Heart right ventricle (tissue), 16 donors: ENCODE measurements at regions not wholly inside any gene's neighbourhood (a gene's known extent, or its start where the extent isn't known, plus 50 kb on each side); places are given as distances from the start of the nearest gene placed in this dataset.

Experiments used
- ATAC-seq, 8 donors: fragments of 200-7000 bp; cut with Tn5 transposase; one replicate each; pipeline ENCODE4 v1.9.1; 2020; ENCODE audit warnings: mild to moderate bottlenecking in 8 of 8, moderate library complexity in 8 of 8, moderate number of reproducible peaks in 1 of 8
- DNase-seq, 2 donors: peaks; one replicate each; pipeline ENCODE4 v3.0.0-alpha.2; 2020
- H3K27ac ChIP-seq, 10 donors: fragments of 200-600 bp; sonication (generic) in 2 of 10; one replicate each; pipeline versions ENCODE4 v1.5.0 to v1.8.0; 2020 to 2022; ENCODE audit warnings: mild to moderate bottlenecking in 3 of 10
- H3K27me3 ChIP-seq, 7 donors: fragments of 200-600 bp; one replicate each; pipeline ENCODE4 v1.8.0; 2021 to 2022; ENCODE audit warnings: mild to moderate bottlenecking in 2 of 7
- H3K36me3 ChIP-seq, 9 donors: fragments of 200-600 bp; sonication (generic) in 1 of 9; one replicate each; pipeline versions ENCODE4 v1.5.0 to v1.8.0; 2020 to 2022; ENCODE audit warnings: mild to moderate bottlenecking in 2 of 9
- H3K4me1 ChIP-seq, 9 donors: fragments of 200-600 bp; sonication (generic) in 1 of 9; one replicate each; pipeline versions ENCODE4 v1.5.0 to v1.8.0; 2020 to 2022; ENCODE audit warnings: mild to moderate bottlenecking in 4 of 9
- H3K4me3 ChIP-seq, 10 donors: fragments of 200-600 bp; sonication (generic) in 2 of 10; one replicate each; pipeline versions ENCODE4 v1.5.0 to v1.8.0; 2020 to 2022; ENCODE audit warnings: mild to moderate bottlenecking in 7 of 10, moderate library complexity in 2 of 10
- H3K9me3 ChIP-seq, 11 donors: fragments of 200-600 bp in 10 of 11; sonication (generic) in 2 of 11; one replicate each; pipeline versions ENCODE4 v1.5.0 to v1.8.0; 2013 to 2022; ENCODE audit warnings: mild to moderate bottlenecking in 2 of 11, control low read depth in 1 of 11, moderate library complexity in 1 of 11
- WGBS, 2 donors: extraction: QIAGEN DNeasy Blood & Tissue Kit; methylation state at CpG; one replicate each; pipeline ENCODE4 v1.1.7; 2013; ENCODE audit warnings: inconsistent platforms in 1 of 2; 5-methylcytosine and 5-hydroxymethylcytosine counted together
- intact Hi-C, 10 donors: fragments of 100-400 bp; cut with DNase I; formaldehyde crosslinking; loops; one replicate each; pipeline versions ENCODE4 v1.11.1 to v1.14.2; 2022
- TF ChIP-seq, protein P1 (sequence below), 9 donors: fragments of 200-600 bp; sonication (generic) in 2 of 9; IDR thresholded peaks; one replicate each; pipeline versions ENCODE4 v1.5.0 to v1.8.0; 2021 to 2022; ENCODE audit warnings: antibody characterized with exemption in 9 of 9, mild to moderate bottlenecking in 5 of 9, moderate library complexity in 1 of 9
- donor health status: Arrhythmogenic right ventricular cardiomyopathy.
- donor health status: ischemic (EF 13 %, LVEDD 7.1; RV severe dilation, severe dysfunction).
- donor health status: healthy with polysubstance abuse.
- donor health status: DM: no; HTN: yes; CAD: no.
- donor health status: DM: no; HTN: no; CAD: no.
- donor health status: ischemic (EF 25% LVEDD 6.9; RV normal size, moderate dysfunction).
- donor health status: ischemic (EF 25% LVEDD 5.7; RV mildly dilated, moderate dysfunction).
- donor health status: healthy.
- donor health status: DM: yes; HTN: yes; CAD: no.
- donor health status: Ischemic cardiomyopathy.
- donor health status: ischemic (EF 35%, LVEDD 5.7; RV mildly dilated, moderate dysfunction).
- donor health status: nonischemic (EF 11% LVEDD 7.7; RV severe dilation, severe dysfunction).
- donor health status: DM: yes; HTN: yes; CAD: no.
- donor health status: PGD.
- donor health status: ischemic (EF 29% LVEDD 5.4; RV normal size, mild dysfunction).
- donor health status: nonischemic (EF 23%, LVEDD 6.1; RV moderate dilation, normal function).

DNA sequence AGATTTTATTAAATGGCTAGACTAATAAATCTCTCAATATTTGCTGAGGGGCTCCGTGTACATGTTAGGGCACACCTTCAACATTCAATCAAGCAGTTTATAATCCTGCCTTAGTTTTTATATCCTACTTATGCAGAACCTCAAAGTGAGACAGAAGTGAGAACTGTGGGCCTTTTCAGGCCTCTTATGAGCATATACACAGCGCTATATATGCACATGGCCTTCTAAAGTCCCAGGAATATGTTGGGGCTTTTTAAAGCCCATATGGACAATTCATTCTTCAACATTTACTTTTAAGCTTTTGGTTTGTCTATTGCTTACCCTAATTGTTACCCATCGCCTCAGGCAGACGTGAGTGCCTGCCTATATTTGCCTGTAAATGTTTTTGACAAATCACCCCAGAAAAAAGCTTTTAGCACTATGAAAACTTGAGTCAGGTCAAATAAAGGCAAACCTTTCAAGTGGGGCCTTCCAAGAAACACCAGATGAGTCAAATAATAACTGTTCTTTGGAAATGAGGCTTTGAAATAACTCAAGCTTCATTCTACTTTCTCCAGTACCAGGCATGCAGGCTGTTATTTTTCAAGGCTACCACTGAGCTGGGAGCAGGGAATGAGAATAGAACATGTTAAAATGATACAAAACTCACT lies 58.2 kb downstream of the ESM1 start:
- intact Hi-C loops, result no loop called here
- Histone ChIP-seq H3K36me3 (no peaks in the 10 kb centered on the region), H3K27ac (no peak overlapping the region), H3K9me3 (peaks cover 0 to 37% (median 19%) of the 10 kb centered on the region in 11 donors), H3K4me3 (no peak overlapping the region), H3K27me3 (peaks cover 0 to 13% (median 6%) of the 10 kb centered on the region in 7 donors), H3K4me1 (no peaks in the 10 kb centered on the region)
- TF ChIP-seq, protein P1, sequence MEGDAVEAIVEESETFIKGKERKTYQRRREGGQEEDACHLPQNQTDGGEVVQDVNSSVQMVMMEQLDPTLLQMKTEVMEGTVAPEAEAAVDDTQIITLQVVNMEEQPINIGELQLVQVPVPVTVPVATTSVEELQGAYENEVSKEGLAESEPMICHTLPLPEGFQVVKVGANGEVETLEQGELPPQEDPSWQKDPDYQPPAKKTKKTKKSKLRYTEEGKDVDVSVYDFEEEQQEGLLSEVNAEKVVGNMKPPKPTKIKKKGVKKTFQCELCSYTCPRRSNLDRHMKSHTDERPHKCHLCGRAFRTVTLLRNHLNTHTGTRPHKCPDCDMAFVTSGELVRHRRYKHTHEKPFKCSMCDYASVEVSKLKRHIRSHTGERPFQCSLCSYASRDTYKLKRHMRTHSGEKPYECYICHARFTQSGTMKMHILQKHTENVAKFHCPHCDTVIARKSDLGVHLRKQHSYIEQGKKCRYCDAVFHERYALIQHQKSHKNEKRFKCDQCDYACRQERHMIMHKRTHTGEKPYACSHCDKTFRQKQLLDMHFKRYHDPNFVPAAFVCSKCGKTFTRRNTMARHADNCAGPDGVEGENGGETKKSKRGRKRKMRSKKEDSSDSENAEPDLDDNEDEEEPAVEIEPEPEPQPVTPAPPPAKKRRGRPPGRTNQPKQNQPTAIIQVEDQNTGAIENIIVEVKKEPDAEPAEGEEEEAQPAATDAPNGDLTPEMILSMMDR (IDR thresholded peaks at IDR 0.05), result no peak
- no peak for ATAC-seq
- WGBS, 2 donors, result 61 to 75% methylated on average over 4 of the region's 4 CpGs
- DNase-seq, result no peak

DNA sequence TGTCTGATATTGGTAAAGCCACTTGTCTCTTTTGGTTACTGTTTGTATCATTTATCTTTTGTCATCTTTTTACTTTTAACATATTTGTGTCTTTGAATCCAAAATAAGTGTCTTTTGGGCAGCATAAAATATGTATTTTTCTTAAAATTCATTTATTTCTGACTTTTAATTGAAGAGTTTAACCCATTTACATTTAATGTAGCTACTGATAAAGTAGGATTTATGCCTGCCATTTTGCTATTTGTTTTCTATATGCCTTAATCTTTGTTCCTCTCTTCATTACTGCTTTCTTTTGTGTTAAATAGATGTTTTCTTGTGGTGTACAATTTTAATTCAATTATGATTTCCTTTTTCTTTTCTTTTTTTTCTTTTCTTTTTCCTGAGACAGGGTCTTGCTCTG lies 60.9 kb downstream of the ESM1 start:
- TF ChIP-seq, protein P1 (IDR thresholded peaks at IDR 0.05), result no peak
- no peak overlapping the region for H3K27ac ChIP-seq
- H3K27me3 ChIP-seq, result peaks cover 0 to 5% (median 0%) of the 10 kb centered on the region in 7 donors
- DNase-seq (no peak), ATAC-seq (no peak)
- no peak overlapping the region for H3K4me3 ChIP-seq
- no peaks in the 10 kb centered on the region for H3K36me3 ChIP-seq
- peaks cover 0 to 37% (median 19%) of the 10 kb centered on the region in 11 donors for H3K9me3 ChIP-seq
- intact Hi-C loops, result no loop called here
- no peaks in the 10 kb centered on the region for H3K4me1 ChIP-seq

DNA sequence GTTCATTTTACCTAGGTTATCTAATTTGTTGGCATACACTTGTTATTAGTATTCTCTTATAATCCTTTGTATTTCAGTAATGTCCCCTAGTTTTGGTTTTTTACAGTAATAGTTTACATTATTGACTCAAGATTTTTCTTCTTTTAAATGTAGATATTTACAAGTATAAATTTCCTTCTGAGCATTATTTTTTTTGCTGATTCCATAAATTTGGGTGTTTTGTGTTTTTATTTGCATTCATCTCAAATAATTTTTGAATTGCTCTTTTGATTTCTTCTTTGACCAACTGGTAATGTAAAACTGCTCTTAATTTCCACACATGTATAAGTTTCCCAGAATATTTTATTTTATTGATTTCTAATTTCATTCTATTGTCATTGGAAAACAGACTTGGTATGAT lies 68.1 kb downstream of the ESM1 start:
- no peaks in the 10 kb centered on the region for H3K4me1 ChIP-seq
- no peak overlapping the region for H3K27ac ChIP-seq
- no peaks in the 10 kb centered on the region for H3K9me3 ChIP-seq
- no peaks in the 10 kb centered on the region for H3K36me3 ChIP-seq
- intact Hi-C loops, result no loop called here
- TF ChIP-seq, protein P1 (IDR thresholded peaks at IDR 0.05), result no peak
- DNase-seq (no peak), ATAC-seq (no peak)
- H3K27me3 ChIP-seq, result peaks cover 0 to 24% (median 14%) of the 10 kb centered on the region in 7 donors
- H3K4me3 ChIP-seq, result no peak overlapping the region

DNA sequence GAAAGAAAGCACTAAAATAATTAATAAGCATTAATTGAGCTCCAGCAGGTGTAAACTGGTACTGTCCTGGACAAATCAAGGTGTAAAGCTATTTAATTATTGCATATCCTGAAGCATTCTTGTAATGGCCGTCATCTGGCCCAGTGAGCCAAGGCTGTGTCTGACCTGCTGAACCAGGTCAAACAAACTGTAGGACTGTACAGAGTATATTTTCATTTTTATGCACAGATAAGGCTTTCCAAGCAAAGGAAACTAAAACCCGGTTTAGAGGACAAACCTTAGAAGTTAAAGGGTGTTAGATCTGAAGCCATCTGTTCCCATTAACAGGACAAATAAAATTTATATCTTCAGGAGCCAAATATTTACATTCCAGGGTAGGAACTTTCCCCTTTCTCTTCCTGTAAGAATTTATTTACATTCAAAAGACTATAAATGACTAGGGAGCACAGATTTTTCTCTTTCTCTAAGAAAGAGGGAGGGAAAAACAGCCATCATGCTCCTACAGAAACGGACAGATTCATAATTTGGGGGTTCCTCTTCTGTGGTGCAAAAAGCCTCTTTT lies 69.8 kb downstream of the ESM1 start:
- DNase-seq, result no peak
- Histone ChIP-seq H3K4me3 (no peak overlapping the region), H3K27me3 (peaks cover 0 to 24% (median 14%) of the 10 kb centered on the region in 7 donors), H3K9me3 (no peaks in the 10 kb centered on the region), H3K27ac (no peak overlapping the region), H3K36me3 (no peaks in the 10 kb centered on the region), H3K4me1 (no peaks in the 10 kb centered on the region)
- intact Hi-C loops, result no loop called here
- 72 to 79% methylated on average over 3 of the region's 3 CpGs for WGBS, 2 donors
- TF ChIP-seq, protein P1 (IDR thresholded peaks at IDR 0.05), result no peak
- no peak for ATAC-seq
